Hippocampal formation (tissue), 2 donors: ENCODE measurements at regions not wholly inside any gene's neighbourhood (a gene's known extent, or its start where the extent isn't known, plus 50 kb on each side); places are given as distances from the start of the nearest gene placed in this dataset.

Source experiments
- DNase-seq, 2 donors: peaks; one replicate each; lab custom pipeline; 2025; lab: John Stamatoyannopoulos, UW

- no peak for DNase-seq
These were observed 52.0 kb upstream of the NPTX2 start for GRCh38 chr7:98565103-98565502.

DNA sequence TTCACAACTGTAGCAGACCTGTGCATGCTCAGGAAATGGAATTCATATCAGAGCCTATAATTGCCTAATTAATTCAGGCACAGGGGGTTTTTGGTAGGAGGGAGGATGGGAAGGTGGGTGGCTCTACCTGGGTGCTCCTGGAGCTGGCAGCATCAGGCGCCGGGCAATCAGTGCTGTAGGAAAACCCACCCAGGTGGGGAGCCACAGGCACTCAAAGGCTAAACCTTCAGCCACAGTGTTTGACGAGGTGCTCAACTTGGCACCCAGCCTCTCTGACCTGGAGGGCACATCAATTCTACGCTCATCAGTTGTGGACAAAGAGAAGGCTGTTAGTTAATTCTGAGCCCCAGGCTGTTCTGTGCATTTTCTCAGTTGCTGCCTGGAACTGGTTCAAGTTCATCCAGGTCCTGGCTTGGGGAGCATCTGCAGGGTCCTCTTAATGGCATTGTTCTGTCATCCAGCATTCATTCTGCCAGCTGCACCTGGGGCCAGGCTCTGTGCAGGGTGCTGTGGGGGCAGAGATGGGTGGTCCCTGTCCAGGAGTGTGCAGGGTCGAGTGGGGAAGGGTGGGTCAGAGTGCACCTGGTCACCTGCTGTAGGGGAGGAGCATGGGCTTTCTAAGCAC lies 54.1 kb upstream of the NPTX2 start:
- no peak for DNase-seq

- DNase-seq, result no peak
These were observed 54.7 kb upstream of the NPTX2 start for GRCh38 chr7:98562381-98562823.

DNA sequence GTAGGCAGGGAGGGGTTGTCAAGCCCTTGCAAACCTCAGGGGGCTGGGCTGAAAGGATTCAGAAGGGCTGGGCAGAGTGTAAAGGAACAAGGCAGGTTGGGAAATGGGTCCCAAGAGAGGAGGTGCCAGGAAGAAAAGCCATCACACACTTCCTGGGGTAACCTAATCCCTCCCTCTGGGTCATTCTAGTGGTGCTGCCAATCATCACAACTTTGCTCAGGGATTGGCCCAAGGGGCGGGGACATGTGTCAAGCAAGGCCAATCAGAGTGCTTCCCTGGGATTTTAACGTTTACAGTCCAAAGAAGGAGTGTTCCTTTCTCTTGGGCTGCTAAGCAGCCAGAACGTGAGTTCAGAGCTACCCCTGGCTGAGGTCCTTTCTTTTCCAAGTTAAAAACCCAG lies 57.1 kb upstream of the NPTX2 start:
- DNase-seq, result no peak

GRCh38 chr7:98559219-98559618 lies 57.9 kb upstream of the NPTX2 start:
- DNase-seq, result no peak

- no peak for DNase-seq
These were observed 59.5 kb upstream of the NPTX2 start for GRCh38 chr7:98557538-98558031.

GRCh38 chr7:98556288-98556687 lies 60.8 kb upstream of the NPTX2 start:
- DNase-seq, result no peak

GRCh38 chr7:98555403-98555802 lies 61.7 kb upstream of the NPTX2 start:
- no peak for DNase-seq

- DNase-seq, result no peak
These were observed 63.4 kb upstream of the NPTX2 start for GRCh38 chr7:98553666-98554065.

DNA sequence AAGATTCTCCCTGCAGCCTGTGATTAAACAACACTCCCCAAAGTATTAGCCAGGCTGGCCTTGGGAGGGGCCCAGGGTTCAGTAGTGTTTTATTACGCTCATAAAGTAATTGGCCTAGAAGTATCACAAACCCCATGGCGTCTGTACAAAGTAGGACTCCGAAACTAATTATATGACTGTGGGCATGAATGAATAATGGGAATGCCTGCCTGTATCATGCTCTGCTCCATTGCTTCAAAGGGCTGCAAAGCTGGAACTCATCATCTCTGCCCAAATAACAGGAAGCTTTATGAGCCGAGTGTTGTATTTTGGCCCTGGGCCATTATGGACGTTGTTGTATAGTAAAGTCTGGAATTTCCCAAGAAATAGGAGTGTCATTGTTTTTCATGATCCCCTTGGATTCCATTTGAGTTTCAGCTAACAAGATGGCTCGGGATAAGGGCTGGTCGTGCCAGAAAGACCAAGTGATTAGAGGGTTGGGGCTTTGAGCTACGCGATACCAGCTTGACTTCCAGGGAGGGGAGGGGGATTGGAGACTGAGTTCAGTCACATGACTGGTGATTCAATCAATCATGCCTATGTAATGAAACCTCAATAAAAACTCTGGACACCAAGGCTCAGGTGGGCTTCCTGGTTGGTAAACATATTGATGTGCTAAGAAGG lies 65.3 kb upstream of the NPTX2 start:
- DNase-seq, result no peak

DNA sequence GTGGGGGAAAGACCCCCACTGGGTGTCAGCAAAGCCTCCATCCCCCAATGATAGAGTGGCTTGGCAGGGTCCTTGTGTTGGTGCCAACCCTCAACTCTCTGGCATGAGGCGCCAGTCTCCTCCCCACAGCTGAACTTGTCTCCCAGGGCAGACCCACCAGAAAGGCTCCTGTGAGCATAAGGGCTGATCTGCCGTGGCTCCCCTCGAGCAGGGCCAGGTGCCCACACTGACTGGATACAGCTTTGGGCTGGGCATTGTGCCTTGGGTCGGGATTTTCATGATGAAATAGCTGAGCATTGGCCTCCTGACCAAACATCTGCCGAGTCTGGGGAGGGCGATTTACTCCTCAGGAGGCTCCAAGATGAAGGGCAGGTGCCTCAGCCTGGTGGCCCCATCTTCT lies 68.1 kb upstream of the NPTX2 start:
- no peak for DNase-seq

DNA sequence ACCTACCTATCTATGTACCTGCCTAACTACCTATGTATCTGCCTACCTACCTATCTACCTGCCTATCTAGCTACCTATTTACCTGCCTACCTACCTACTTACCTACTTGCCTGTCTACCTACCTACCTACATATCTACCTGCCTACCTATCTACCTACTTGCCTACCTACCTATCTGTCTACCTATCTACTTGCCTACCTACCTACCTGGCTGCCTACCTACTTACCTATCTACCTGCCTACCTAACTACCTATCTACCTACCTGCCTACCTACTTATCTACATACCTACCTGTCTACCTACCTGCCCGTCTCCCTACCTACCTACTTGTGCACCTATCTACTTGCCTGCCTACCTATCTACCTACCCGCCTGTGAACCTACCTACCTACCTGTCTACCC lies 68.7 kb upstream of the NPTX2 start:
- DNase-seq, result no peak

- DNase-seq, result no peak
These were observed 76.0 kb upstream of the NPTX2 start for GRCh38 chr7:98541101-98541500.

- no peak for DNase-seq
These were observed 77.2 kb upstream of the NPTX2 start for GRCh38 chr7:98539865-98540264.

- DNase-seq, result no peak
These were observed 80.3 kb upstream of the NPTX2 start for GRCh38 chr7:98536803-98537202.

- no peak for DNase-seq
These were observed 82.6 kb upstream of the NPTX2 start for GRCh38 chr7:98534493-98534892.

- no peak for DNase-seq
These were observed 85.4 kb upstream of the NPTX2 start for GRCh38 chr7:98531717-98532116.

DNA sequence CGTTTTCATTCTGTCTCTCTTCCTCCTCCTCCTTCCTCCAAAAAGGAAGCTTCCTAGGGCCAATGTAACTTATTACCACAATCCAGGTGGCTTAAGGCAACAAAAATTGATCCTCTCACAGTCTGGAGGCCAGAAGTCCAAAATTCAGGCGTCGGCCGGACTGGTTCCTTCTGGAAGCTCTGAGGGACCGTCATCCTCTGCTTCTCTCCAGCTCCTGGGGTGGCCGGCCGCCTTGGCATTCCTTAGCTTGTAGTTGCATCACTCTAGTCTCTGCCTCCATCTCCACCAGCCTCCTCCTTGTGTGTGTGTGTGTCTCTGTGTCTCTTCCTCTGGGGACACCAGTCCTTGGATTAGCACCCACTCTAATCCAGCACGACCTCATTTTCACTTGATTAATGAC lies 89.0 kb upstream of the NPTX2 start:
- no peak for DNase-seq

DNA sequence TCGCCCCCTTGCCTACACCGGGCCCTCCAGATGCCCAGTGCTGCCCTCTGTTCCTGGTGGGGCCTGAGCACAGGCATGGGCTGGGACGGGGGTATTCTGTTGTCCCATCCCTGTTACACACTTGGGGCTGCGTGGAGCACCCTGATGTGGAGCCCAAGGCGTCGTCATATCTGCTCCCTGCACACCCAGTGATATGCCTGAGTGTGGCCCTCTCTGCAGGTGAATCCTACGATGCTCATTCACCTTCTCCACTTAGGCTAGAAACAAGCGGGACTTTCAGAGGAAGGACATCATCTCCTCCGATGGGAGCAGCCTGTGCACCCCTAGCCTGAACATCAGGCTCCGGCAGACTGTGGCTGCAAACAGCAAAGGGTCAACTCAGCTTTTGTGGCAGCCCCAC lies 91.0 kb upstream of the NPTX2 start:
- no peak for DNase-seq

GRCh38 chr7:98521089-98521692 lies 95.9 kb upstream of the NPTX2 start:
- DNase-seq, result no peak

GRCh38 chr7:98520356-98520951 lies 96.6 kb upstream of the NPTX2 start:
- no peak for DNase-seq

DNA sequence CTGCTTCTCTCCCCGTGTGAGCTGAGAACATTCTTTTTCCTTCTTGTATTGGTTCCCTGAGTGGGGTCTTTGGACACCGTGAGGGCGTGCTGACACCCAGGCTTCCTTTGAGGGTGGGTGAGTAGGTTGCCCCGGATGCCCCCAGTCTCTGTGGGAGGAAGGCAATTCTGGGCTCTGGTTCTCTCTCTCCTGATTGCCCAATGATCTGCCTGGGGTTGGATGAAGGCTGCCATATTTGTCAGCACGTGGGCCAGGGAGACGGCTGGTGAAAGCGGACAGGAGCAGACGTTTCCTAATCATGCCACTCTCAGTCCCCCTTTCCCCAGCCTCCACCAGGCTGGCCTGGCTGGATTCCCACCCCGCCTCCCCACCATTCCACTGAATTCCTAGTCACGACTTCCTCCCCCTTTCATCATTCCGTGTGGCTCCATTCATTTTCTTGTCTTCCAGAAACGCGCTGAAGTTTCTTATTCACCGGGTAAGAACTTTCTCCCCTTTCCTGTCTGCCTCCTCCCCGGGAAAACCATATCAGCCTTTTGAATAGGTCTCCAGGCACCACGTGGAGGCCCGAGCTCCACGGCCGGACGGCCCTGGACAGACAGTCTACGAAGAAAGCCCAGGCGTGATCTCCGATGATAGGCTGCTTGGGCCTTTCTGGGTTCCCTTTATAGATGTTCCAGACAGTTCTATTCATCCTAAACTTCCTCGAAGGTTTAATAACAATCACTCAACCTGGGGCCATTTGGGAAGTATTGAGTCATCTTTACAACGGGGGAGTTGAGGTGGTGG lies 98.7 kb upstream of the NPTX2 start:
- no peak for DNase-seq
